ENCODE measurements at regions not wholly inside any gene's neighbourhood (a gene's known extent, or its start where the extent isn't known, plus 50 kb on each side); places are given as distances from the start of the nearest gene placed in this dataset.

DNA sequence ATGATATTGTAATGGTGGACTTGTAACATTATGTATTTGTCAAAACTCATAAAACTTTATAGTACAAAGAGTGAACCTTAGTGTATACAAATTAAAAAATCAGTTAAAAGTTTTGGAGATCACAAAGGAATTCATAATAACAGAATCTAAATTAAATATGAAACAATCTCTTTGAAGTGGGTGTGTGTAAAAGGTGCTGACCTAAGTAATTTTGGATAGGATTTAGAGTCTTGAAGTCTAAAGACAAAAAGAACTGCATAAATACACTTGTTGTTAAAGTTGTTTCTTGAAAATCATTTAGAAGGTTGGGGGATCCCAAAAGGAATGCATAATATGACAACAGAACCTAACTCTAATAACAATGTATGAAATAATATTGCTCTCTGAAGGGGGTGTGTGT is 295.5 kb downstream of the PRR16 start:
- FAIRE-seq (no peak), ATAC-seq (no peak), DNase-seq (ENCODE audit: low read depth in 1 of 2, low spot score in 1 of 2) (no peak)
- Histone ChIP-seq H3K4me2 (no peak overlapping the region), H3K27ac (no peak overlapping the region), H3K4me3 (no peak overlapping the region), H3K4me1 (no peaks in the 10 kb centered on the region), H3K9me3 (no peaks in the 10 kb centered on the region)
- no peak for TF ChIP-seq EP300 (IDR thresholded peaks at IDR 0.05)
- TF ChIP-seq HEYL (CRISPR knock-in tag; IDR thresholded peaks at IDR 0.05), result no peak
- peak; percentile 66 for TF ChIP-seq MAFK (IDR thresholded peaks at IDR 0.05; ENCODE audit: partially characterized antibody)
- POLR2A ChIA-PET, result no interaction called here
- CTCF ChIA-PET, result no interaction called here

DNA sequence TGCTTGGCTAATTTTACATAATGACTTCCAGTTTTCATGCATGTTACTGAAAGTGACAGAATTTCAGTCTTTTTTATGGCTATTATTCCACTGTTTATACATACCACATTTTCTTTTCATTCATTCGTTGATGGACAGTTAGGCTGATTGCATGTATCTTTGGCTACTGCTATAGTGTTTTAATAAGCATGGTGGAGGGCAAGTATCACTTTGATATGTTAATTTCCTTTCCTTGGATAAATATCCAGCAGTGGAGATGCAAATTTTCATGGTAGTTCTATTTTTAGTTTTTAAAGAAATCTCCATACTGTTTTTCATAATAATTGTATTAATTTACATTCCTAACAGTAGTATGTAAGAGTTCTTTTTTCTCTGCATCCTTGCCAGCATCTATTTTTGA is 297.9 kb downstream of the PRR16 start:
- ChIA-PET CTCF (no interaction called here), POLR2A (no interaction called here)
- H3K4me2 ChIP-seq, result no peak overlapping the region
- H3K27ac ChIP-seq, result no peak overlapping the region
- no peak overlapping the region for H3K4me3 ChIP-seq
- H3K9me3 ChIP-seq, result no peaks in the 10 kb centered on the region
- TF ChIP-seq, protein P1, sequence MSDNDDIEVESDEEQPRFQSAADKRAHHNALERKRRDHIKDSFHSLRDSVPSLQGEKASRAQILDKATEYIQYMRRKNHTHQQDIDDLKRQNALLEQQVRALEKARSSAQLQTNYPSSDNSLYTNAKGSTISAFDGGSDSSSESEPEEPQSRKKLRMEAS (IDR thresholded peaks at IDR 0.05), result no peak
- TF ChIP-seq, protein P2, sequence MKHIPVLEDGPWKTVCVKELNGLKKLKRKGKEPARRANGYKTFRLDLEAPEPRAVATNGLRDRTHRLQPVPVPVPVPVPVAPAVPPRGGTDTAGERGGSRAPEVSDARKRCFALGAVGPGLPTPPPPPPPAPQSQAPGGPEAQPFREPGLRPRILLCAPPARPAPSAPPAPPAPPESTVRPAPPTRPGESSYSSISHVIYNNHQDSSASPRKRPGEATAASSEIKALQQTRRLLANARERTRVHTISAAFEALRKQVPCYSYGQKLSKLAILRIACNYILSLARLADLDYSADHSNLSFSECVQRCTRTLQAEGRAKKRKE (CRISPR knock-in tag; IDR thresholded peaks at IDR 0.05; ENCODE audit: low read depth), result no peak
- TF ChIP-seq EP300 (IDR thresholded peaks at IDR 0.05) (no peak), POLR2AphosphoS2 (conservative IDR thresholded peaks at IDR 0.05; ENCODE audit: low read length) (no peak), CHD4 (IDR thresholded peaks at IDR 0.05; ENCODE audit: borderline replicate concordance) (no peak), HEYL (CRISPR knock-in tag; IDR thresholded peaks at IDR 0.05) (no peak), RNF2 (IDR thresholded peaks at IDR 0.05; ENCODE audit: borderline replicate concordance, low read depth) (no peak), HOXB5 (CRISPR knock-in tag; IDR thresholded peaks at IDR 0.05) (no peak), E2F6 (IDR thresholded peaks at IDR 0.05; ENCODE audit: borderline replicate concordance, low read depth) (no peak), FOSB (CRISPR knock-in tag; IDR thresholded peaks at IDR 0.05) (no peak), SREBF2 (IDR thresholded peaks at IDR 0.05) (no peak), CHD2 (IDR thresholded peaks at IDR 0.05; ENCODE audit: low read length, partially characterized antibody) (no peak), MYC (IDR thresholded peaks at IDR 0.05; ENCODE audit: borderline replicate concordance, low read length) (no peak), HOXB13 (CRISPR knock-in tag; IDR thresholded peaks at IDR 0.05; ENCODE audit: low read depth) (no peak), KDM1A (IDR thresholded peaks at IDR 0.05; ENCODE audit: low read depth) (no peak), KDM5A (IDR thresholded peaks at IDR 0.05) (no peak)
- TF ChIP-seq, protein P3, sequence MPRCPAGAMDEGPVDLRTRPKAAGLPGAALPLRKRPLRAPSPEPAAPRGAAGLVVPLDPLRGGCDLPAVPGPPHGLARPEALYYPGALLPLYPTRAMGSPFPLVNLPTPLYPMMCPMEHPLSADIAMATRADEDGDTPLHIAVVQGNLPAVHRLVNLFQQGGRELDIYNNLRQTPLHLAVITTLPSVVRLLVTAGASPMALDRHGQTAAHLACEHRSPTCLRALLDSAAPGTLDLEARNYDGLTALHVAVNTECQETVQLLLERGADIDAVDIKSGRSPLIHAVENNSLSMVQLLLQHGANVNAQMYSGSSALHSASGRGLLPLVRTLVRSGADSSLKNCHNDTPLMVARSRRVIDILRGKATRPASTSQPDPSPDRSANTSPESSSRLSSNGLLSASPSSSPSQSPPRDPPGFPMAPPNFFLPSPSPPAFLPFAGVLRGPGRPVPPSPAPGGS (IDR thresholded peaks at IDR 0.05), result no peak
- no peak for ATAC-seq
- no peak for FAIRE-seq
- WGBS (ENCODE audit: missing lambda C conversion rate), result 0% methylated on average over 1 of the region's 1 CpG
- no peaks in the 10 kb centered on the region for H3K4me1 ChIP-seq
- DNase-seq (ENCODE audit: low read depth in 1 of 2, low spot score in 1 of 2), result no peak

DNA sequence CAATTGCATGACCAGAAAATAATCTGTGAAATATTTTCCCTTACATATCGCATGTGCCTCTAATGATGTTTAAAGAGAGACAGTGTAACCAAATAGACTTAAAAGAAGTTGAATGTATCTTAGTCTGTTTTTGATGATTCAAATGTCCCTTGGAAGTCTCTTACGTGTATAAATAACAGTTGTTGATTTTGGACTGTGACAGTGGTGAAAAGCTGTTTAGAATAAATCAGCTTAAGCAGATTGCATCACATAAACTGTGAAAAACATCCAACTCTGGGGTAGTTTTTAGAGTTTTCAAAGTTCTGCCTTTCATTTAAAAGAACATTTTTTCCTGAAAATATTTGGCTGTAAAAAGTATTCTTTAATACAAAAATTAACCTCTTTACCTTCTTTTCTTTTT is 301.1 kb downstream of the PRR16 start:
- CTCF ChIA-PET, result no interaction called here
- H3K27ac ChIP-seq, result no peak overlapping the region
- no peak overlapping the region for H3K4me3 ChIP-seq
- TF ChIP-seq POLR2A (IDR thresholded peaks at IDR 0.05; ENCODE audit: low read length), result no peak
- TF ChIP-seq EHF (CRISPR knock-in tag; IDR thresholded peaks at IDR 0.05), result no peak
- TF ChIP-seq, protein P3 (IDR thresholded peaks at IDR 0.05), result no peak
- TF ChIP-seq JUNB (IDR thresholded peaks at IDR 0.05), result no peak
- no peak for TF ChIP-seq KDM5A (IDR thresholded peaks at IDR 0.05)
- no peak for TF ChIP-seq HOXB5 (CRISPR knock-in tag; IDR thresholded peaks at IDR 0.05)
- no peak for TF ChIP-seq EHMT2 (IDR thresholded peaks at IDR 0.05; ENCODE audit: low read depth)
- TF ChIP-seq HMGXB4 (CRISPR knock-in tag; IDR thresholded peaks at IDR 0.05; ENCODE audit: borderline replicate concordance), result no peak
- no peak for TF ChIP-seq KDM1A (IDR thresholded peaks at IDR 0.05; ENCODE audit: low read depth)
- TF ChIP-seq CBX8 (IDR thresholded peaks at IDR 0.05), result no peak
- no peaks in the 10 kb centered on the region for H3K9me3 ChIP-seq
- WGBS (ENCODE audit: missing lambda C conversion rate), result 47% methylated on average over 2 of the region's 2 CpGs
- no peaks in the 10 kb centered on the region for H3K4me1 ChIP-seq
- POLR2A ChIA-PET, result no interaction called here
- FAIRE-seq (no peak), ATAC-seq (no peak), DNase-seq (ENCODE audit: low read depth in 1 of 2, low spot score in 1 of 2) (no peak)
- no peak overlapping the region for H3K4me2 ChIP-seq
